WTC11 (cell line): ENCODE measurements at regions not wholly inside any gene's neighbourhood (a gene's known extent, or its start where the extent isn't known, plus 50 kb on each side); places are given as distances from the start of the nearest gene placed in this dataset.

Experiments
- ATAC-seq: fragments of 200-7000 bp; cut with Tn5 transposase; 2 replicates; pipeline ENCODE4 v1.10.0; 2021; ENCODE audit warnings: mild to moderate bottlenecking, moderate library complexity
- CTCF ChIA-PET: fragments of 300-600 bp; sonication (Branson Sonifier 250); formaldehyde crosslinking; loops from one replicate; lab custom pipeline; 2021; ENCODE audit warnings: antibody characterized with exemption; lab: Charles Lee
- POLR2A ChIA-PET: fragments of 350-600 bp; sonication (Branson Sonifier 250); formaldehyde crosslinking; loops from one replicate; lab custom pipeline; 2021; ENCODE audit warnings: antibody characterized with exemption; lab: Charles Lee
- DNase-seq: peaks from one replicate; pipeline ENCODE4 v3.0.0; 2021; ENCODE audit warnings: low spot score
- H3K27ac Mint-ChIP-seq: 2 replicates; pipeline ENCODE4 v1.8.0; 2021; ENCODE audit warnings: mixed read lengths
- H3K27me3 Mint-ChIP-seq: 2 replicates; pipeline ENCODE4 v1.8.0; 2021; ENCODE audit warnings: low read depth, mild to moderate bottlenecking, moderate library complexity, mixed read lengths
- H3K36me3 Mint-ChIP-seq: 2 replicates; pipeline ENCODE4 v1.8.0; 2021; ENCODE audit warnings: mixed read lengths
- H3K4me1 Mint-ChIP-seq: 2 replicates; pipeline ENCODE4 v1.8.0; 2022; ENCODE audit warnings: mixed read lengths
- H3K4me3 Mint-ChIP-seq: 2 replicates; pipeline ENCODE4 v1.8.0; 2021; ENCODE audit warnings: mild to moderate bottlenecking, moderate library complexity, mixed read lengths
- H3K9me3 Mint-ChIP-seq: 2 replicates; pipeline ENCODE4 v1.8.0; 2021; ENCODE audit warnings: mixed read lengths
- FOXK1 ChIP-seq: sonication (generic); formaldehyde crosslinking; IDR thresholded peaks from 2 replicates; pipeline ENCODE4 v1.8.0; 2022; ENCODE audit warnings: mild to moderate bottlenecking, moderate library complexity, missing genetic modification reagents
- KAT7 ChIP-seq: sonication (generic); formaldehyde crosslinking; IDR thresholded peaks from 2 replicates; pipeline ENCODE4 v1.8.1; 2023; ENCODE audit warnings: missing genetic modification reagents, mild to moderate bottlenecking, borderline replicate concordance
- NR1H2 ChIP-seq: sonication (generic); formaldehyde crosslinking; IDR thresholded peaks from 2 replicates; pipeline ENCODE4 v1.9.0; 2021; ENCODE audit warnings: mild to moderate bottlenecking, moderate library complexity, missing genetic modification reagents
- NR2C2 ChIP-seq: sonication (generic); formaldehyde crosslinking; IDR thresholded peaks from 2 replicates; pipeline ENCODE4 v1.8.0; 2022; ENCODE audit warnings: mild to moderate bottlenecking, missing genetic modification reagents
- SMAD3 ChIP-seq: sonication (generic); formaldehyde crosslinking; IDR thresholded peaks from 2 replicates; pipeline ENCODE4 v1.8.0; 2022; ENCODE audit warnings: missing genetic modification reagents, mild to moderate bottlenecking, borderline replicate concordance
- SP1 ChIP-seq: sonication (generic); formaldehyde crosslinking; conservative IDR thresholded peaks from 2 replicates; pipeline ENCODE4 v1.8.1; 2022; ENCODE audit warnings: missing genetic modification reagents
- TCF7 ChIP-seq: sonication (generic); formaldehyde crosslinking; IDR thresholded peaks from 2 replicates; pipeline ENCODE4 v1.8.0; 2022; ENCODE audit warnings: mild to moderate bottlenecking, low read depth, missing genetic modification reagents, moderate library complexity
- TEAD1 ChIP-seq: sonication (generic); formaldehyde crosslinking; IDR thresholded peaks from 2 replicates; pipeline ENCODE4 v1.8.0; 2022; ENCODE audit warnings: mild to moderate bottlenecking, missing genetic modification reagents
- ZNF219 ChIP-seq: sonication (generic); formaldehyde crosslinking; IDR thresholded peaks from 2 replicates; pipeline ENCODE4 v1.8.0; 2023; ENCODE audit warnings: missing genetic modification reagents, mild to moderate bottlenecking, borderline replicate concordance
- ZNF396 ChIP-seq: fragments of 250-450 bp; sonication (Bioruptor Pico); IDR thresholded peaks from 2 replicates; pipeline ENCODE4 v1.8.0; 2021; ENCODE audit warnings: mild to moderate bottlenecking, moderate library complexity, borderline replicate concordance
- TF ChIP-seq, protein P1 (sequence below): fragments of 200-600 bp; IDR thresholded peaks from 2 replicates; pipeline ENCODE4 v1.8.0; 2022; ENCODE audit warnings: antibody characterized with exemption
- TF ChIP-seq, protein P2 (sequence below): sonication (generic); formaldehyde crosslinking; IDR thresholded peaks from 2 replicates; pipeline ENCODE4 v1.8.0; 2022; ENCODE audit warnings: missing genetic modification reagents
- TF ChIP-seq, protein P3 (sequence below): sonication (generic); formaldehyde crosslinking; IDR thresholded peaks from 2 replicates; pipeline ENCODE4 v1.8.1; 2023; ENCODE audit warnings: mild to moderate bottlenecking, missing genetic modification reagents
- TF ChIP-seq, protein P4 (sequence below): sonication (generic); formaldehyde crosslinking; conservative IDR thresholded peaks from 2 replicates; pipeline ENCODE4 v1.8.1; 2023; ENCODE audit warnings: mild to moderate bottlenecking, low read depth, missing genetic modification reagents, moderate library complexity
- TF ChIP-seq, protein P5 (sequence below): sonication (generic); formaldehyde crosslinking; IDR thresholded peaks from 2 replicates; pipeline ENCODE4 v1.8.0; 2023; ENCODE audit warnings: missing genetic modification reagents, mild to moderate bottlenecking, borderline replicate concordance
- TF ChIP-seq, protein P6 (sequence below): sonication (generic); formaldehyde crosslinking; IDR thresholded peaks from 2 replicates; pipeline ENCODE4 v1.8.1; 2023; ENCODE audit warnings: mild to moderate bottlenecking, missing genetic modification reagents, borderline replicate concordance

DNA sequence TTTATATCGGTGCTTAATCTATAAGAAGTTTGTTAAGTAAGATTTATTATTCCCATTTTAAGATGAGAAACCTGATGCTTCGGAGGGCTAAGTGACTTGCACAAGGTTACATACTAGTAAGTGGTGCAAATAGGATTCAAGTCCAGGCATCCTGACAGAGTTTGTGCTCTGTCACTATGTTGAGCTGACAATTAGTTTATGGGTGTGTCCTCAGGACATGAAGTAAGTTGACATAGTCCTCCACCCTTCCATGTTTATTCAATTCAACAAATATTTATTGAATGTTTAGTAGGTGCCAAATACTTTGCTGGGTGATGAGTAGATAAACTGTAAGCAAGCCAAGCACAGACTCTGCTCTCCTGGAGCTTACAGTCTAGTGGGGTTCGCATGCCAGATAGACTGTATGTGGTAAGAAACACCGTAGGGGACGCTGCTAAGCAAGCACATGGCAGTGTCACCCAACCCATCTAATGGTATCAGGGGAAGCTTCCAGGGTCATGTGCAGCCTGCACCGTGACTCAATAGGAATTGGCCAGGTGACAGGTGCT, 342.7 kb upstream of the SATB1 start:
- ChIA-PET CTCF (interaction anchor here (2.2 kb wide), 1 partner anchor 10 kb away, joined by 8 read pairs; no protein-coding TSS in a partner anchor), POLR2A (interaction anchor here (0.6 kb wide), 1 partner anchor 302 kb away, joined by 3 read pairs; no protein-coding TSS in a partner anchor)
- no peak for DNase-seq
- ATAC-seq, result no peak
- H3K4me1 Mint-ChIP-seq, result no peaks in the 10 kb centered on the region
- H3K4me3 Mint-ChIP-seq, result no peak overlapping the region
- no peak overlapping the region for H3K27ac Mint-ChIP-seq
- H3K9me3 Mint-ChIP-seq, result no peaks in the 10 kb centered on the region
- no peaks in the 10 kb centered on the region for H3K36me3 Mint-ChIP-seq
- TF ChIP-seq, protein P1, sequence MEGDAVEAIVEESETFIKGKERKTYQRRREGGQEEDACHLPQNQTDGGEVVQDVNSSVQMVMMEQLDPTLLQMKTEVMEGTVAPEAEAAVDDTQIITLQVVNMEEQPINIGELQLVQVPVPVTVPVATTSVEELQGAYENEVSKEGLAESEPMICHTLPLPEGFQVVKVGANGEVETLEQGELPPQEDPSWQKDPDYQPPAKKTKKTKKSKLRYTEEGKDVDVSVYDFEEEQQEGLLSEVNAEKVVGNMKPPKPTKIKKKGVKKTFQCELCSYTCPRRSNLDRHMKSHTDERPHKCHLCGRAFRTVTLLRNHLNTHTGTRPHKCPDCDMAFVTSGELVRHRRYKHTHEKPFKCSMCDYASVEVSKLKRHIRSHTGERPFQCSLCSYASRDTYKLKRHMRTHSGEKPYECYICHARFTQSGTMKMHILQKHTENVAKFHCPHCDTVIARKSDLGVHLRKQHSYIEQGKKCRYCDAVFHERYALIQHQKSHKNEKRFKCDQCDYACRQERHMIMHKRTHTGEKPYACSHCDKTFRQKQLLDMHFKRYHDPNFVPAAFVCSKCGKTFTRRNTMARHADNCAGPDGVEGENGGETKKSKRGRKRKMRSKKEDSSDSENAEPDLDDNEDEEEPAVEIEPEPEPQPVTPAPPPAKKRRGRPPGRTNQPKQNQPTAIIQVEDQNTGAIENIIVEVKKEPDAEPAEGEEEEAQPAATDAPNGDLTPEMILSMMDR, result no peak
- no peak for TF ChIP-seq SMAD3 (CRISPR knock-in tag)
- TF ChIP-seq, protein P2, sequence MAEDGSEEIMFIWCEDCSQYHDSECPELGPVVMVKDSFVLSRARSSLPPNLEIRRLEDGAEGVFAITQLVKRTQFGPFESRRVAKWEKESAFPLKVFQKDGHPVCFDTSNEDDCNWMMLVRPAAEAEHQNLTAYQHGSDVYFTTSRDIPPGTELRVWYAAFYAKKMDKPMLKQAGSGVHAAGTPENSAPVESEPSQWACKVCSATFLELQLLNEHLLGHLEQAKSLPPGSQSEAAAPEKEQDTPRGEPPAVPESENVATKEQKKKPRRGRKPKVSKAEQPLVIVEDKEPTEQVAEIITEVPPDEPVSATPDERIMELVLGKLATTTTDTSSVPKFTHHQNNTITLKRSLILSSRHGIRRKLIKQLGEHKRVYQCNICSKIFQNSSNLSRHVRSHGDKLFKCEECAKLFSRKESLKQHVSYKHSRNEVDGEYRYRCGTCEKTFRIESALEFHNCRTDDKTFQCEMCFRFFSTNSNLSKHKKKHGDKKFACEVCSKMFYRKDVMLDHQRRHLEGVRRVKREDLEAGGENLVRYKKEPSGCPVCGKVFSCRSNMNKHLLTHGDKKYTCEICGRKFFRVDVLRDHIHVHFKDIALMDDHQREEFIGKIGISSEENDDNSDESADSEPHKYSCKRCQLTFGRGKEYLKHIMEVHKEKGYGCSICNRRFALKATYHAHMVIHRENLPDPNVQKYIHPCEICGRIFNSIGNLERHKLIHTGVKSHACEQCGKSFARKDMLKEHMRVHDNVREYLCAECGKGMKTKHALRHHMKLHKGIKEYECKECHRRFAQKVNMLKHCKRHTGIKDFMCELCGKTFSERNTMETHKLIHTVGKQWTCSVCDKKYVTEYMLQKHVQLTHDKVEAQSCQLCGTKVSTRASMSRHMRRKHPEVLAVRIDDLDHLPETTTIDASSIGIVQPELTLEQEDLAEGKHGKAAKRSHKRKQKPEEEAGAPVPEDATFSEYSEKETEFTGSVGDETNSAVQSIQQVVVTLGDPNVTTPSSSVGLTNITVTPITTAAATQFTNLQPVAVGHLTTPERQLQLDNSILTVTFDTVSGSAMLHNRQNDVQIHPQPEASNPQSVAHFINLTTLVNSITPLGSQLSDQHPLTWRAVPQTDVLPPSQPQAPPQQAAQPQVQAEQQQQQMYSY (CRISPR knock-in tag), result no peak
- TF ChIP-seq, protein P3, sequence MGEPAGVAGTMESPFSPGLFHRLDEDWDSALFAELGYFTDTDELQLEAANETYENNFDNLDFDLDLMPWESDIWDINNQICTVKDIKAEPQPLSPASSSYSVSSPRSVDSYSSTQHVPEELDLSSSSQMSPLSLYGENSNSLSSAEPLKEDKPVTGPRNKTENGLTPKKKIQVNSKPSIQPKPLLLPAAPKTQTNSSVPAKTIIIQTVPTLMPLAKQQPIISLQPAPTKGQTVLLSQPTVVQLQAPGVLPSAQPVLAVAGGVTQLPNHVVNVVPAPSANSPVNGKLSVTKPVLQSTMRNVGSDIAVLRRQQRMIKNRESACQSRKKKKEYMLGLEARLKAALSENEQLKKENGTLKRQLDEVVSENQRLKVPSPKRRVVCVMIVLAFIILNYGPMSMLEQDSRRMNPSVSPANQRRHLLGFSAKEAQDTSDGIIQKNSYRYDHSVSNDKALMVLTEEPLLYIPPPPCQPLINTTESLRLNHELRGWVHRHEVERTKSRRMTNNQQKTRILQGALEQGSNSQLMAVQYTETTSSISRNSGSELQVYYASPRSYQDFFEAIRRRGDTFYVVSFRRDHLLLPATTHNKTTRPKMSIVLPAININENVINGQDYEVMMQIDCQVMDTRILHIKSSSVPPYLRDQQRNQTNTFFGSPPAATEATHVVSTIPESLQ (CRISPR knock-in tag), result no peak
- no peak for TF ChIP-seq FOXK1 (CRISPR knock-in tag)
- TF ChIP-seq ZNF396 (CRISPR knock-in tag), result no peak
- no peak for TF ChIP-seq NR2C2 (CRISPR knock-in tag)
- no peak for TF ChIP-seq TCF7
- TF ChIP-seq, protein P4, sequence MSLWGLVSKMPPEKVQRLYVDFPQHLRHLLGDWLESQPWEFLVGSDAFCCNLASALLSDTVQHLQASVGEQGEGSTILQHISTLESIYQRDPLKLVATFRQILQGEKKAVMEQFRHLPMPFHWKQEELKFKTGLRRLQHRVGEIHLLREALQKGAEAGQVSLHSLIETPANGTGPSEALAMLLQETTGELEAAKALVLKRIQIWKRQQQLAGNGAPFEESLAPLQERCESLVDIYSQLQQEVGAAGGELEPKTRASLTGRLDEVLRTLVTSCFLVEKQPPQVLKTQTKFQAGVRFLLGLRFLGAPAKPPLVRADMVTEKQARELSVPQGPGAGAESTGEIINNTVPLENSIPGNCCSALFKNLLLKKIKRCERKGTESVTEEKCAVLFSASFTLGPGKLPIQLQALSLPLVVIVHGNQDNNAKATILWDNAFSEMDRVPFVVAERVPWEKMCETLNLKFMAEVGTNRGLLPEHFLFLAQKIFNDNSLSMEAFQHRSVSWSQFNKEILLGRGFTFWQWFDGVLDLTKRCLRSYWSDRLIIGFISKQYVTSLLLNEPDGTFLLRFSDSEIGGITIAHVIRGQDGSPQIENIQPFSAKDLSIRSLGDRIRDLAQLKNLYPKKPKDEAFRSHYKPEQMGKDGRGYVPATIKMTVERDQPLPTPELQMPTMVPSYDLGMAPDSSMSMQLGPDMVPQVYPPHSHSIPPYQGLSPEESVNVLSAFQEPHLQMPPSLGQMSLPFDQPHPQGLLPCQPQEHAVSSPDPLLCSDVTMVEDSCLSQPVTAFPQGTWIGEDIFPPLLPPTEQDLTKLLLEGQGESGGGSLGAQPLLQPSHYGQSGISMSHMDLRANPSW (CRISPR knock-in tag), result no peak
- TF ChIP-seq NR1H2 (CRISPR knock-in tag), result no peak
- TF ChIP-seq, all 79 proteins: peak for 0
- H3K27me3 Mint-ChIP-seq, result no peaks in the 10 kb centered on the region

DNA sequence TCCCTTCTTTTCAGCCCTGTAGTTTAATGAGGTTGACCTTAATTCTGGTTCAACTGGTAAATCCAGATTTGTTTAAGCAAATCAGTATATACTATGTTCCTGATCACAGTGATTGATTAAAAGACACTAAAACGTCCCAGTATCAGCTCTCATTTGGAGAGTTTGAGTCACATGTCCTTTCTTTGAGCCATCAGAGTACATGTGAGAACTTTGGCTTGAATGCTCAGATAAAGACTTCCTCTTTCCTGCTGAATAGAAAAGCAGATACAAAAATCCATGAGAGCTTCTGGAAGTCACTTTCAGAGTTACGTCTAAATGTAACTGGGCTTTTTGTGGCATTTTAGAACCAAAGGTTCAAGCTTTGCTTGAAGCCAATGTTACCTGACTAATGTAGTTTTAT, 341.8 kb upstream of the SATB1 start:
- H3K4me1 Mint-ChIP-seq, result no peaks in the 10 kb centered on the region
- H3K4me3 Mint-ChIP-seq, result no peak overlapping the region
- H3K9me3 Mint-ChIP-seq, result no peaks in the 10 kb centered on the region
- H3K27me3 Mint-ChIP-seq, result no peaks in the 10 kb centered on the region
- H3K36me3 Mint-ChIP-seq, result no peaks in the 10 kb centered on the region
- ChIA-PET POLR2A (no interaction called here), CTCF (interaction anchor here (2.2 kb wide), 1 partner anchor 9 kb away, joined by 8 read pairs; no protein-coding TSS in a partner anchor)
- no peak for DNase-seq
- no peak for ATAC-seq
- no peak overlapping the region for H3K27ac Mint-ChIP-seq
- TF ChIP-seq ZNF219 (CRISPR knock-in tag) (no peak), TEAD1 (CRISPR knock-in tag) (no peak), SP1 (CRISPR knock-in tag) (no peak), KAT7 (CRISPR knock-in tag) (no peak)
- TF ChIP-seq, protein P5, sequence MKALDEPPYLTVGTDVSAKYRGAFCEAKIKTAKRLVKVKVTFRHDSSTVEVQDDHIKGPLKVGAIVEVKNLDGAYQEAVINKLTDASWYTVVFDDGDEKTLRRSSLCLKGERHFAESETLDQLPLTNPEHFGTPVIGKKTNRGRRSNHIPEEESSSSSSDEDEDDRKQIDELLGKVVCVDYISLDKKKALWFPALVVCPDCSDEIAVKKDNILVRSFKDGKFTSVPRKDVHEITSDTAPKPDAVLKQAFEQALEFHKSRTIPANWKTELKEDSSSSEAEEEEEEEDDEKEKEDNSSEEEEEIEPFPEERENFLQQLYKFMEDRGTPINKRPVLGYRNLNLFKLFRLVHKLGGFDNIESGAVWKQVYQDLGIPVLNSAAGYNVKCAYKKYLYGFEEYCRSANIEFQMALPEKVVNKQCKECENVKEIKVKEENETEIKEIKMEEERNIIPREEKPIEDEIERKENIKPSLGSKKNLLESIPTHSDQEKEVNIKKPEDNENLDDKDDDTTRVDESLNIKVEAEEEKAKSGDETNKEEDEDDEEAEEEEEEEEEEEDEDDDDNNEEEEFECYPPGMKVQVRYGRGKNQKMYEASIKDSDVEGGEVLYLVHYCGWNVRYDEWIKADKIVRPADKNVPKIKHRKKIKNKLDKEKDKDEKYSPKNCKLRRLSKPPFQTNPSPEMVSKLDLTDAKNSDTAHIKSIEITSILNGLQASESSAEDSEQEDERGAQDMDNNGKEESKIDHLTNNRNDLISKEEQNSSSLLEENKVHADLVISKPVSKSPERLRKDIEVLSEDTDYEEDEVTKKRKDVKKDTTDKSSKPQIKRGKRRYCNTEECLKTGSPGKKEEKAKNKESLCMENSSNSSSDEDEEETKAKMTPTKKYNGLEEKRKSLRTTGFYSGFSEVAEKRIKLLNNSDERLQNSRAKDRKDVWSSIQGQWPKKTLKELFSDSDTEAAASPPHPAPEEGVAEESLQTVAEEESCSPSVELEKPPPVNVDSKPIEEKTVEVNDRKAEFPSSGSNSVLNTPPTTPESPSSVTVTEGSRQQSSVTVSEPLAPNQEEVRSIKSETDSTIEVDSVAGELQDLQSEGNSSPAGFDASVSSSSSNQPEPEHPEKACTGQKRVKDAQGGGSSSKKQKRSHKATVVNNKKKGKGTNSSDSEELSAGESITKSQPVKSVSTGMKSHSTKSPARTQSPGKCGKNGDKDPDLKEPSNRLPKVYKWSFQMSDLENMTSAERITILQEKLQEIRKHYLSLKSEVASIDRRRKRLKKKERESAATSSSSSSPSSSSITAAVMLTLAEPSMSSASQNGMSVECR (CRISPR knock-in tag), result no peak
- TF ChIP-seq, protein P6, sequence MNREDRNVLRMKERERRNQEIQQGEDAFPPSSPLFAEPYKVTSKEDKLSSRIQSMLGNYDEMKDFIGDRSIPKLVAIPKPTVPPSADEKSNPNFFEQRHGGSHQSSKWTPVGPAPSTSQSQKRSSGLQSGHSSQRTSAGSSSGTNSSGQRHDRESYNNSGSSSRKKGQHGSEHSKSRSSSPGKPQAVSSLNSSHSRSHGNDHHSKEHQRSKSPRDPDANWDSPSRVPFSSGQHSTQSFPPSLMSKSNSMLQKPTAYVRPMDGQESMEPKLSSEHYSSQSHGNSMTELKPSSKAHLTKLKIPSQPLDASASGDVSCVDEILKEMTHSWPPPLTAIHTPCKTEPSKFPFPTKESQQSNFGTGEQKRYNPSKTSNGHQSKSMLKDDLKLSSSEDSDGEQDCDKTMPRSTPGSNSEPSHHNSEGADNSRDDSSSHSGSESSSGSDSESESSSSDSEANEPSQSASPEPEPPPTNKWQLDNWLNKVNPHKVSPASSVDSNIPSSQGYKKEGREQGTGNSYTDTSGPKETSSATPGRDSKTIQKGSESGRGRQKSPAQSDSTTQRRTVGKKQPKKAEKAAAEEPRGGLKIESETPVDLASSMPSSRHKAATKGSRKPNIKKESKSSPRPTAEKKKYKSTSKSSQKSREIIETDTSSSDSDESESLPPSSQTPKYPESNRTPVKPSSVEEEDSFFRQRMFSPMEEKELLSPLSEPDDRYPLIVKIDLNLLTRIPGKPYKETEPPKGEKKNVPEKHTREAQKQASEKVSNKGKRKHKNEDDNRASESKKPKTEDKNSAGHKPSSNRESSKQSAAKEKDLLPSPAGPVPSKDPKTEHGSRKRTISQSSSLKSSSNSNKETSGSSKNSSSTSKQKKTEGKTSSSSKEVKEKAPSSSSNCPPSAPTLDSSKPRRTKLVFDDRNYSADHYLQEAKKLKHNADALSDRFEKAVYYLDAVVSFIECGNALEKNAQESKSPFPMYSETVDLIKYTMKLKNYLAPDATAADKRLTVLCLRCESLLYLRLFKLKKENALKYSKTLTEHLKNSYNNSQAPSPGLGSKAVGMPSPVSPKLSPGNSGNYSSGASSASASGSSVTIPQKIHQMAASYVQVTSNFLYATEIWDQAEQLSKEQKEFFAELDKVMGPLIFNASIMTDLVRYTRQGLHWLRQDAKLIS, result no peak
